ENCODE measurements at regions not wholly inside any gene's neighbourhood (a gene's known extent, or its start where the extent isn't known, plus 50 kb on each side); places are given as distances from the start of the nearest gene placed in this dataset.

DNA sequence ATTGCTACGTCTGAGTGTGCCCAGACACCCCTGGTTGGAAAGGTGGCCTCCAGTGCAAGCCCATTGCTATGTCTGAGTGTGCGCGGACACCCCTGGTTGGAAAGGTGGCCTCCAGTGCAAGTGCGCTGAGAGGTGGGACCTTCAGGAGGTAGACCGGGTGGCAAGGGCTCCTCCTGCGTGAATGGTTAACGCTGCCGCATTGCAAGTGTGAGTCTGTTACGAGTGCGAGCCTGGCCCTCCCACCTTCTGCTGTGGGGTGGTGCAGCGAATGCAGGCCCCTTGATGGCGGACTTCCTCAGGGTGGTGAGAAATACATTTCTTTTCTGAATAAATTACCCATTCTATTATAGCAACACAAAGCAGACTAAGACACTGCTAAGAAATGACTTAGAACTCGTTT lies 208.8 kb downstream of the DLL1 start:
- intact Hi-C loops (cut with DNase I): loop anchor here (10.0 kb wide), 1 partner anchor 117 kb away; no protein-coding TSS in a partner anchor
- WGBS: 97% methylated on average over 6 of the region's 13 CpGs
- Histone ChIP-seq H3K4me1 (peaks cover 0 to 26% (median 16%) of the 10 kb centered on the region in 4 donors), H3K36me3 (no peaks in the 10 kb centered on the region), H3K9me3 (no peaks in the 10 kb centered on the region), H3K4me3 (no peak overlapping the region), H3K27me3 (peaks cover 0 to 5% (median 0%) of the 10 kb centered on the region in 4 donors), H3K27ac (replicated peaks in 1 of 4) (no peak overlapping the region)
- no peak for TF ChIP-seq POLR2AphosphoS5 (IDR thresholded peaks at IDR 0.05)
- no peak for DNase-seq (ENCODE audit: extremely low spot score)

DNA sequence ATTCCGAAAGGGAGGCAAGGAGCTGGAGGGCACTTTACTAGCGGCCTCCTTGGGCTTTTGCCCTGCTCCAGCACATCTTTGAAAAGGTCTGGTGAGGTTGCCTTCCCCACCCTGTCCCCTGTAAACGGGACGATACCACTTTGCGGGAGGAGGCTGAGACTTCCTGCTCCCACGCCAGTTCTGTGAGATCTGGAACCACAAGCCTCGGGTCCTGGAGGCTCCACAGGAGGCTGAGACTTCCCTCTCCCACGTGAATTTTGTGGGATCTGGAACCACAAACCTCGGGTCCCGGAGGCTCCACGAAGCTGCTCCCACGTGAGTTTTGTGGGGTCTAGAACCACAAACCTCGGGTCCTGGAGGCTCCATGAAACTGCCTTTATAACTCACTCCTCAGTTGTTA lies 209.3 kb downstream of the DLL1 start:
- 66% methylated on average over 7 of the region's 13 CpGs for WGBS
- peaks cover 0 to 21% (median 11%) of the 10 kb centered on the region in 4 donors for H3K4me1 ChIP-seq
- intact Hi-C loops (cut with DNase I): loop anchor here (10.0 kb wide), 1 partner anchor 117 kb away; no protein-coding TSS in a partner anchor
- H3K9me3 ChIP-seq: no peaks in the 10 kb centered on the region
- H3K4me3 ChIP-seq: no peak overlapping the region
- no peaks in the 10 kb centered on the region for H3K36me3 ChIP-seq
- TF ChIP-seq POLR2A (IDR thresholded peaks at IDR 0.05; ENCODE audit: low read depth): no peak
- no peak for TF ChIP-seq EP300 (IDR thresholded peaks at IDR 0.05)
- TF ChIP-seq, protein P1, sequence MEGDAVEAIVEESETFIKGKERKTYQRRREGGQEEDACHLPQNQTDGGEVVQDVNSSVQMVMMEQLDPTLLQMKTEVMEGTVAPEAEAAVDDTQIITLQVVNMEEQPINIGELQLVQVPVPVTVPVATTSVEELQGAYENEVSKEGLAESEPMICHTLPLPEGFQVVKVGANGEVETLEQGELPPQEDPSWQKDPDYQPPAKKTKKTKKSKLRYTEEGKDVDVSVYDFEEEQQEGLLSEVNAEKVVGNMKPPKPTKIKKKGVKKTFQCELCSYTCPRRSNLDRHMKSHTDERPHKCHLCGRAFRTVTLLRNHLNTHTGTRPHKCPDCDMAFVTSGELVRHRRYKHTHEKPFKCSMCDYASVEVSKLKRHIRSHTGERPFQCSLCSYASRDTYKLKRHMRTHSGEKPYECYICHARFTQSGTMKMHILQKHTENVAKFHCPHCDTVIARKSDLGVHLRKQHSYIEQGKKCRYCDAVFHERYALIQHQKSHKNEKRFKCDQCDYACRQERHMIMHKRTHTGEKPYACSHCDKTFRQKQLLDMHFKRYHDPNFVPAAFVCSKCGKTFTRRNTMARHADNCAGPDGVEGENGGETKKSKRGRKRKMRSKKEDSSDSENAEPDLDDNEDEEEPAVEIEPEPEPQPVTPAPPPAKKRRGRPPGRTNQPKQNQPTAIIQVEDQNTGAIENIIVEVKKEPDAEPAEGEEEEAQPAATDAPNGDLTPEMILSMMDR (IDR thresholded peaks at IDR 0.05): no peak
- peaks cover 0 to 5% (median 0%) of the 10 kb centered on the region in 4 donors for H3K27me3 ChIP-seq
- DNase-seq (ENCODE audit: extremely low spot score): no peak
- no peak overlapping the region for H3K27ac ChIP-seq (replicated peaks in 1 of 4)

DNA sequence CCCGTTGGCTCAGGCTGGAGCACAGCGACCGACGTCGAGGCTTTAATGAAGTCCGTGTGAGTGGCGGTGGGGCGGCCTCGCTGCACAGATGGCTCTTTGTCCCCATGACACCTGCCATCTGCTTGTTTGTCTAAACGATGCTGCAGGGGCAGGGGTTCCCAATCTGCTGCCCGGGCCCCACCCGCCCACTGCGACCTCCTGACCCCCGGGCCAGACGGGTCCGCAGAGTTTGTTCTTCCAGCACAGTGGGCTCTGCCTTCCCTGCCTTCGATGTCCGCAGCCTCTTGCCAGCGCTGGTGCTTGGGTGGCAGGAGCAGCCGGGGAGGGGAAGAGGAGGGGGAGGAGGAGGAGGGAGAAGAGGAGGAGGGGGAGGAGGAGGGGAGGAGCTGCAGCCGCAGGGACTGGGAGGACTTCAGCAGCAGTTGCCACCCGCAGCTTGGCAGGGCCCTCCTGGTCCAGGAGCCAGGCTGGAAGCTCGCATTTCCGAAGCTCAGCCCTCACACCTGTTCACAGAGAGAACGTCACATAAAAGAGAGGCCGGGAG lies 210.0 kb downstream of the DLL1 start:
- Histone ChIP-seq H3K4me3 (no peak overlapping the region), H3K27ac (replicated peaks in 1 of 4) (no peak overlapping the region), H3K27me3 (peaks cover 0 to 5% (median 0%) of the 10 kb centered on the region in 4 donors), H3K4me1 (peaks cover 0 to 17% (median 8%) of the 10 kb centered on the region in 4 donors), H3K36me3 (no peaks in the 10 kb centered on the region), H3K9me3 (no peaks in the 10 kb centered on the region)
- 34% methylated on average over 7 of the region's 26 CpGs for WGBS
- TF ChIP-seq EP300 (IDR thresholded peaks at IDR 0.05) (no peak), POLR2AphosphoS5 (IDR thresholded peaks at IDR 0.05) (no peak), POLR2A (IDR thresholded peaks at IDR 0.05; ENCODE audit: low read depth) (no peak)
- TF ChIP-seq, protein P1 (IDR thresholded peaks at IDR 0.05): no peak
- DNase-seq (ENCODE audit: extremely low spot score): no peak
- intact Hi-C loops (cut with DNase I): loop anchor here (10.0 kb wide), 1 partner anchor 116 kb away; no protein-coding TSS in a partner anchor

DNA sequence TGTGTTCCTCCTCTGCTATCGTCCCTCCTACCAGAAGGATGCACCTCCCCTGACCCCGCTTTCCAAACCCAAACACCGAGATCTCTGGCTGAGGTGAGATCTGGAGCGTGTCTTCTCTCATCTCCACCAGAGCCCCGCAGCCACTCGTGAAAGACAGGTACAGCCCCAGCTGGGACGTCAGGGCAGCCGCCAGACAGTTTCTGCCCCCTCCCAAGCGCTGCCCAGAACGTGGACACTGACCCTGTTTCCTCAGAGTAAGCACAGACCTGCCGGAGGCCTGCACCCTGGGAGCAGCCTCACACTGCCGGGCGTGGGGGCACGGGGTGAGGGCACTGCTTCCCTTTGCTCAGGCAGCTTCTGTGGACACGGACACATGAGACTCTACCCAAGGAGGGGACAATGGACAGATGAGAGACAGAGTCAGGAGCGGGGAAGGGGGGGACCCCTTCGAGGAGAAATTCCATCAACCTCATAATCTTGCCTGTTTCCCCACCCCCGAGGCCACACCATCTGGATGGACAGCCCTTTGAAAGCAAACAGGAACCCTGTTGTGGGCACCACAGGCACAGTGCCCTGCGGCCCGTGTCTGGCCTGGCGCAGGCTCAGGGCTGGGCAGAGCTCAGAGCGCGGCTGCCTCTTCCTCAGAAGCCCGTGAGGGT lies 210.6 kb downstream of the DLL1 start:
- H3K9me3 ChIP-seq: no peaks in the 10 kb centered on the region
- intact Hi-C loops (cut with DNase I): loop anchor here (10.0 kb wide), 1 partner anchor 115 kb away; no protein-coding TSS in a partner anchor
- peaks cover 0 to 11% (median 5%) of the 10 kb centered on the region in 4 donors for H3K4me1 ChIP-seq
- WGBS: 78% methylated on average over 17 of the region's 24 CpGs
- TF ChIP-seq EP300 (IDR thresholded peaks at IDR 0.05): no peak
- TF ChIP-seq, protein P1 (IDR thresholded peaks at IDR 0.05): no peak
- TF ChIP-seq POLR2A (IDR thresholded peaks at IDR 0.05; ENCODE audit: low read depth): no peak
- no peak for TF ChIP-seq POLR2AphosphoS5 (IDR thresholded peaks at IDR 0.05)
- H3K4me3 ChIP-seq: no peak overlapping the region
- DNase-seq (ENCODE audit: extremely low spot score): no peak
- peaks cover 0 to 5% (median 0%) of the 10 kb centered on the region in 4 donors for H3K27me3 ChIP-seq
- no peak overlapping the region for H3K27ac ChIP-seq (replicated peaks in 1 of 4)
- no peaks in the 10 kb centered on the region for H3K36me3 ChIP-seq

DNA sequence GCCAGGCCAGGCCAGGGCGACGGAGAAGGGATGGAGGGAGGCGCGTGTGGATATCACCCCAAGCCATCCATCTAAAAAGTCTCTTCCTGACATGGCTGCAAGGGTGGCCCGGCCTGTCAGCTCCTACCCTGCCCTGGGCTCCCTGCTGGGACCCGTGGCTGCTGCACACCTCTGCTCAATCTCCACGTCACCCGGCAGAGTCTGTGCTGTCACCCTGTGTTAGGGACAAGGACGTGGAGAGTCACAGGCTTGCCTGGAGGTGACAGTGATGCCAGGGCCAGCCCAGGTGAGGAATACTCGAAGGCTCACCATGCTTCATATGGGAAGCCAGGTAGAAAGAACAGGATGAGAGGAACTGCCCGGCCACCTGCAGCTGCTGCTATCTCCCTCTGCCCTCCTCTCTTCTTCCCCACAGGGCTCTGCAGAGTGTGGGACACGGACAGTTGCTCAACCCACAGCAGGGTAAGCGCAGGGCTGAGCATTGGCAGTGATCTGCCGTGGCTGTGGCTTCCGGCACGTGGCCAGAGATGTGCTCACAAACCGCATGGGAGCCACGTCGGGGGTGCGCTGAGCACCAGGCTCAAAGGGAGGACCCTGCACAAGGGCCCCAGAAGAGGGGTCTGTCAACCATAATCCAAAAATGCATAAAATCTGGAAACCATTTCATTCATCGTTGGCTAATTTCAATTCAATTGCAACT lies 214.3 kb downstream of the DLL1 start:
- H3K4me1 ChIP-seq: peaks cover 0 to 9% (median 2%) of the 10 kb centered on the region in 4 donors
- DNase-seq (ENCODE audit: extremely low spot score): no peak
- WGBS: 89% methylated on average over 19 of the region's 21 CpGs
- H3K27me3 ChIP-seq: peaks cover 0 to 5% (median 0%) of the 10 kb centered on the region in 4 donors
- TF ChIP-seq POLR2AphosphoS5 (IDR thresholded peaks at IDR 0.05): no peak
- no peak for TF ChIP-seq POLR2A (IDR thresholded peaks at IDR 0.05; ENCODE audit: low read depth)
- TF ChIP-seq EP300 (IDR thresholded peaks at IDR 0.05): no peak
- TF ChIP-seq, protein P1 (IDR thresholded peaks at IDR 0.05): no peak
- no peaks in the 10 kb centered on the region for H3K36me3 ChIP-seq
- no peak overlapping the region for H3K27ac ChIP-seq (replicated peaks in 1 of 4)
- intact Hi-C loops (cut with DNase I): no loop called here
- H3K9me3 ChIP-seq: no peaks in the 10 kb centered on the region
- H3K4me3 ChIP-seq: no peak overlapping the region

Data from esophagus muscularis mucosa (tissue), 4 donors.